Vagina (tissue), 2 donors: ENCODE measurements at regions not wholly inside any gene's neighbourhood (a gene's known extent, or its start where the extent isn't known, plus 50 kb on each side); places are given as distances from the start of the nearest gene placed in this dataset.

Experiments
- CTCF ChIP-seq, 3 experiments: fragments of 450-650 bp in 2 of 3; fragments of 200-600 bp in 1 of 3; sonication (generic) in 1 of 3; IDR thresholded peaks; one replicate each; pipeline ENCODE4 v1.5.1; 2017 to 2019; ENCODE audit warnings: antibody characterized with exemption in 3 of 3, mild to moderate bottlenecking in 2 of 3, moderate library complexity in 2 of 3
- POLR2A ChIP-seq, 2 donors: fragments of 450-650 bp; IDR thresholded peaks; one replicate each; pipeline ENCODE4 v1.6.1; 2017; ENCODE audit warnings: antibody characterized with exemption in 2 of 2, mild to moderate bottlenecking in 2 of 2, moderate library complexity in 2 of 2

- TF ChIP-seq CTCF (IDR thresholded peaks at IDR 0.05) = no peak
- TF ChIP-seq POLR2A (IDR thresholded peaks at IDR 0.05) = no peak
Observed at GRCh38 chr12:124683152-124684124, 116.0 kb upstream of the NCOR2 start.
